ENCODE measurements at regions not wholly inside any gene's neighbourhood (a gene's known extent, or its start where the extent isn't known, plus 50 kb on each side); places are given as distances from the start of the nearest gene placed in this dataset.

DNA sequence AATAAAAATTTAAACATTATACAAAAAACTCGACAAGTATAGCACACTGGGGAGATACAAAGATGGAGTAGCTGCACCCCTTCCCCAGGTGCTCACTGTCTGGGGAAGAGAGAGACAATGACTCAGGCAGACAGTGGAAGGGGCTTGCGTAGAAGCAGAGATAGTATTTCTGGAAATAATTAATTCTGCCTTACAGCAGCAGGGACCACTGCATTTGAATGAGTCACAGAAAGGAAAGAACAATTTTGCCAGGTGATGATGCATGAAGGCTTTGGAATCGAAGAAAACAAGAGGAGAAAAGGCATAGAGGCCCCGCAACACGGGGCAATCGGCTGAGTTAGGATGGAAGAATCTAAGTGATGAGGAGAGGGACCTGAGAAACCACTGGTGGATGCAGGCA lies 447.4 kb downstream of the EFNB2 start:
- no peak for TF ChIP-seq POLR2A (IDR thresholded peaks at IDR 0.05; ENCODE audit: low read depth, low read length)
- TF ChIP-seq, protein P1, sequence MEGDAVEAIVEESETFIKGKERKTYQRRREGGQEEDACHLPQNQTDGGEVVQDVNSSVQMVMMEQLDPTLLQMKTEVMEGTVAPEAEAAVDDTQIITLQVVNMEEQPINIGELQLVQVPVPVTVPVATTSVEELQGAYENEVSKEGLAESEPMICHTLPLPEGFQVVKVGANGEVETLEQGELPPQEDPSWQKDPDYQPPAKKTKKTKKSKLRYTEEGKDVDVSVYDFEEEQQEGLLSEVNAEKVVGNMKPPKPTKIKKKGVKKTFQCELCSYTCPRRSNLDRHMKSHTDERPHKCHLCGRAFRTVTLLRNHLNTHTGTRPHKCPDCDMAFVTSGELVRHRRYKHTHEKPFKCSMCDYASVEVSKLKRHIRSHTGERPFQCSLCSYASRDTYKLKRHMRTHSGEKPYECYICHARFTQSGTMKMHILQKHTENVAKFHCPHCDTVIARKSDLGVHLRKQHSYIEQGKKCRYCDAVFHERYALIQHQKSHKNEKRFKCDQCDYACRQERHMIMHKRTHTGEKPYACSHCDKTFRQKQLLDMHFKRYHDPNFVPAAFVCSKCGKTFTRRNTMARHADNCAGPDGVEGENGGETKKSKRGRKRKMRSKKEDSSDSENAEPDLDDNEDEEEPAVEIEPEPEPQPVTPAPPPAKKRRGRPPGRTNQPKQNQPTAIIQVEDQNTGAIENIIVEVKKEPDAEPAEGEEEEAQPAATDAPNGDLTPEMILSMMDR (conservative IDR thresholded peaks at IDR 0.05; ENCODE audit: low read depth, low read length), result no peak
- TF ChIP-seq RAD21 (IDR thresholded peaks at IDR 0.05; ENCODE audit: low read length), result no peak
- no peak for TF ChIP-seq CEBPB (IDR thresholded peaks at IDR 0.05; ENCODE audit: low read depth, low read length)
- TF ChIP-seq RFX5 (IDR thresholded peaks at IDR 0.05; ENCODE audit: low read depth, low read length), result no peak
- no peak for TF ChIP-seq MAZ (IDR thresholded peaks at IDR 0.05; ENCODE audit: borderline replicate concordance, low read depth, low read length)
- TF ChIP-seq, protein P2, sequence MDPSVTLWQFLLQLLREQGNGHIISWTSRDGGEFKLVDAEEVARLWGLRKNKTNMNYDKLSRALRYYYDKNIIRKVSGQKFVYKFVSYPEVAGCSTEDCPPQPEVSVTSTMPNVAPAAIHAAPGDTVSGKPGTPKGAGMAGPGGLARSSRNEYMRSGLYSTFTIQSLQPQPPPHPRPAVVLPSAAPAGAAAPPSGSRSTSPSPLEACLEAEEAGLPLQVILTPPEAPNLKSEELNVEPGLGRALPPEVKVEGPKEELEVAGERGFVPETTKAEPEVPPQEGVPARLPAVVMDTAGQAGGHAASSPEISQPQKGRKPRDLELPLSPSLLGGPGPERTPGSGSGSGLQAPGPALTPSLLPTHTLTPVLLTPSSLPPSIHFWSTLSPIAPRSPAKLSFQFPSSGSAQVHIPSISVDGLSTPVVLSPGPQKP (IDR thresholded peaks at IDR 0.05; ENCODE audit: borderline replicate concordance, low read depth, low read length), result no peak

All from IMR-90 (cell line).